Colonic mucosa (tissue), 4 donors: ENCODE measurements at regions not wholly inside any gene's neighbourhood (a gene's known extent, or its start where the extent isn't known, plus 50 kb on each side); places are given as distances from the start of the nearest gene placed in this dataset.

Source experiments
- DNase-seq: peaks from one replicate; pipeline ENCODE4 v3.0.0-alpha.2; 2020
- H3K27ac ChIP-seq: fragments of 200-600 bp; one replicate; pipeline ENCODE4 v1.8.0; 2021
- H3K27me3 ChIP-seq: fragments of 200-600 bp; one replicate; pipeline ENCODE4 v1.8.0; 2021
- H3K36me3 ChIP-seq: fragments of 200-600 bp; one replicate; pipeline ENCODE4 v1.8.0; 2021
- H3K4me1 ChIP-seq: fragments of 200-600 bp; one replicate; pipeline ENCODE4 v1.8.0; 2021; ENCODE audit warnings: mild to moderate bottlenecking
- H3K4me3 ChIP-seq: fragments of 200-600 bp; one replicate; pipeline ENCODE4 v1.8.0; 2021
- H3K9ac ChIP-seq, 2 donors: one replicate each; pipeline ENCODE4 v1.7.0; 2013; ENCODE audit warnings: control low read depth in 2 of 2, low read depth in 2 of 2, low read length in 2 of 2
- H3K9me3 ChIP-seq: fragments of 200-600 bp; one replicate; pipeline ENCODE4 v1.8.0; 2021
- CTCF ChIP-seq: fragments of 200-600 bp; IDR thresholded peaks from one replicate; pipeline ENCODE4 v1.8.0; 2022; ENCODE audit warnings: antibody characterized with exemption, mild to moderate bottlenecking
- intact Hi-C: fragments of 100-400 bp; cut with DNase I; formaldehyde crosslinking; loops from one replicate; pipeline ENCODE4 v1.14.1; 2022
- donor health status: healthy.
- donor health status: DM: no; HTN: no; CAD: no.
- donor health status: DM: no; HTN: no; CAD: no.

DNA sequence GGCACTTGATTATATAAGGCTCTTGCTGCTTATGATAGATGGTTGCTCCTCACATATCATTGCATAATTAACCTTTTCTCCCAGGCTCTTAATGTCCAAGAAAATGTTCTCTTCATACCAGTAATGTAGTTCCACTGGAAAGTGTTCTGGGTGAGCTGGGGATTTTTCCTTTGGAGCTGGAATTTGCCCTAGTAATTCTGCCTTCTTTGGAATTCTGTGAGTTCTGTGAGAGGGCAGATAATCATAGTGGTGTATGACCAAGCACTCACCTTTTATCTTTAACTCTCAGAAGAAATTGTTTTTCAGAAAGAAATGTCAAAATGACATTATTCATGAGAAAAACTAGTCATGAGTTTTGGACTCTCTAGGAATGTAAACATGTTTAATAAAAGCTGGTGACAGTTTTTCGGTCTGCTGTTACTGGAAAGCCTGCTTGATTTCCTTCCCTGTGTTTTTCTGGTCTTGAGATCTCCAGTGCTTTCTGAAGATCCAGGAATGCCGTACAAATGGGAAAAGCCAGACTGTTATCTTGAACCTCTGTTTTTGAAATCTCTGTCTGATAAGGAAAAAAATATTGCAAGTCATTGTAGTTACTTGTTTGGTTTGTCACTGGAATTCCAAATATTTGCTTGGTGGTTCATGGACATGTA lies 148.3 kb upstream of the PRPS1L1 start:
- no peaks in the 10 kb centered on the region for H3K27me3 ChIP-seq
- H3K9ac ChIP-seq = no peak overlapping the region
- no peaks in the 10 kb centered on the region for H3K9me3 ChIP-seq
- intact Hi-C loops = no loop called here
- no peak overlapping the region for H3K4me3 ChIP-seq
- no peak for TF ChIP-seq CTCF
- no peak for DNase-seq
- no peak overlapping the region for H3K27ac ChIP-seq
- no peaks in the 10 kb centered on the region for H3K36me3 ChIP-seq
- no peaks in the 10 kb centered on the region for H3K4me1 ChIP-seq

DNA sequence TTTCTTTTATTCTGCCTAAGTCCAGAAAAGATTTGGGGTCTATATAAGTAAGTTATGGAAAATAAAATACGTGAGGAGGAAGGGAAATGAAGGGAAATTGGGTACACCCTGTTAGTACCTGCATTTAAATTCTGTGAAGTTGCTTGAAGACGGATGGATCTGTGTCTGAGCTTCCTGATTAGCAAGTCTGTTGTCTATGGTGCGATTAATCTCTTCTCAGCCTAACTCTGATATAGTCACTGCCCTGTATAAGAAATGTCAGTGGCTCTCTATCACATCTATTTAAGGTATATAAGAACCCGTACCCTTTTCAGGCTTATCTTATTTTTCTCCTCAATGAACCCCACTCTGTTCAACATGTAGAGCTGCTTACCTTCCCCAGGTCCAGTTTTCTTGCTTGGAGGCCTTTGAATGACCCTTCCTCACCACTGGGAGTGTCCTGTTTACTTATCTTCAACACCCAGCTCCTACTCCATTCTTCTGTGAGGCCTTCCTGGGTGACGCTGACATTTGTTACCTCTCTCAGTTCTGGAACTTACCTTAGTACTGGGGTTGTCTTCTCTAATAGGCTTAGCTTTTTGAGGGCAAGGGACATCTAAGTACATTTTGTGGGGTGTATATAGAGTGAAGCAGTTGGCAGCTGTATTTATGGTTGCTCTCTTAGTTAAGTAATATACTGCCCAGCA lies 149.6 kb upstream of the PRPS1L1 start:
- Histone ChIP-seq H3K4me1 (no peaks in the 10 kb centered on the region), H3K27me3 (no peaks in the 10 kb centered on the region), H3K36me3 (no peaks in the 10 kb centered on the region), H3K27ac (no peak overlapping the region), H3K9me3 (no peaks in the 10 kb centered on the region), H3K9ac (no peak overlapping the region), H3K4me3 (no peak overlapping the region)
- intact Hi-C loops = no loop called here
- no peak for DNase-seq
- TF ChIP-seq CTCF = no peak

DNA sequence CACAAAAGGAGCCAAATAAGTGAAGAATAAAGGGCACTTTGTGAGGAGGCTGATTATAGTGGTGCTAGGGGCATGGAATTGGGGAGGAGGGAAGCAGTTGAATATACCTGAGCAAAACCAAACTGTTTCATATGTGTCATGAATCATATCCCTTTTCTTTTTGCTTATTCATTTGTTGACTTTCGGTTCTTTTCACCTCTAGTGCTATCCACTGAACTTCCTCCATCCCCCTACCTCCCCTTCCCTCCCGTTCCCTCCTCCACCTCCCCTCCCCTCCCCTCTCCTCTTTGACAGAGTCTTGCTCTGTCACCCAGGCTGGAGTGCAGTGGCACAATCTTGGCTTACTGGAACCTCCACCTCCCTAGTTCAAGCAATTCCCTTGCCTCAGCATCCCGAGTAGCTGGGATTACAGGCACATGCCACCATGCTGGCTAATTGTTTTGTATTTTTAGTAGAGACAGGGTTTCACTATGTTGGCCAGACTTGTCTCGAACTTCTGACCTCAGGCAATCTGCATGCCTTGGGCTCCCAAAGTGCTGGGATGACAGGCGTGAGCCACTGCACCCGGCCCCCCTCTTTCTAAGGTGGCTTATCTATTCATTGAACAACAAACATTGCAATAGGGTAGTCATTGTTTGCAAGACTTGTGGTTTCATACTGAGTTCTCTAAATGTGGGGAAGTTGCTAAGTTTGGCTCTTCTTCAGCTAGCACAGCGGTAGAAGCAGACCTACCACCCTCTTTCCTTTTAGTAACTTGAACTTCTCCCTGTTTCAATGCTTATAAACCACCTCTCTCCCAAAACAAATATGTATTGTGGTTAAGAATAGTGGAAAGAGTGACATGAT lies 150.4 kb upstream of the PRPS1L1 start:
- Histone ChIP-seq H3K36me3 (no peaks in the 10 kb centered on the region), H3K9ac (no peak overlapping the region), H3K27me3 (no peaks in the 10 kb centered on the region), H3K4me3 (no peak overlapping the region), H3K9me3 (no peaks in the 10 kb centered on the region), H3K4me1 (no peaks in the 10 kb centered on the region), H3K27ac (no peak overlapping the region)
- DNase-seq = no peak
- no peak for TF ChIP-seq CTCF
- intact Hi-C loops = no loop called here

DNA sequence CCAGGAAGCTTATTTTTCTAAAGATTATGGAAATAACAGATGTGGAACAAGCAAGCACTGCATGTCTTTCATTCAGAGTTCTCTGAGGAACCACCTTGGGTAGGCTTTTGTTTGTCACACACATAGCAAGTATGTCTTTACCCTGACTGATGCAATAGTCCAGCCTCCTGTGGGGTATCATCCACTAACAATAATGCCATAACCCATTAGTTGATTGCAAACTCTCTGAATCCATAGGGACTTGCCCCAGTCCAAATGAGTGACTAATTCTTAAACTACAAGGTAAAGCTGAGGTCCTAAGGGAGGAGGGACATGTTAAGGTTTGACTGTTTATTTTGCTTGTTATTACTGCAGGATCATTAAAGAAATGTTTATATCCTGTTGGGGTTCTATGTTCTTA lies 151.4 kb upstream of the PRPS1L1 start:
- no peak overlapping the region for H3K4me3 ChIP-seq
- no peaks in the 10 kb centered on the region for H3K4me1 ChIP-seq
- H3K36me3 ChIP-seq = no peaks in the 10 kb centered on the region
- DNase-seq = no peak
- intact Hi-C loops = no loop called here
- no peak for TF ChIP-seq CTCF
- H3K9me3 ChIP-seq = no peaks in the 10 kb centered on the region
- no peak overlapping the region for H3K9ac ChIP-seq
- H3K27me3 ChIP-seq = no peaks in the 10 kb centered on the region
- no peak overlapping the region for H3K27ac ChIP-seq

DNA sequence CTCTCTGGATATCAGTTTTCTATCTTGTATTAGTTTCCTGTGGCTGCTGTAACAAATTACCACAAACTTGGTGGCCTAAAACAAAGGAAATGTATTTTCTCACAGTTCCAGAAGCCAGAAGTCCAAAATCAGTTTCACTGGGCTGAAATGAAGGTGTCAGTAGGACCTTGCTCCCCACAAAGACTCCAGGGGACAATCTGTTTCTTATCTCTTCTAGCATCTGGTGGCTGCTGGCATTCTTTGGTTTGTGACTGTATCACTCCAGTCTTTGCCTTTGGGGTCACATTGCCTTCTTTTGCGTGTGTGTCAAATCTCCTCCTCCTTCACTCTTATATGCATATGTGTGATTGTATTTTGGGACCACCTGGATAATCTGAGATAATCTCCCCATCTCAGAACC lies 153.0 kb upstream of the PRPS1L1 start:
- Histone ChIP-seq H3K36me3 (no peaks in the 10 kb centered on the region), H3K9me3 (no peaks in the 10 kb centered on the region), H3K27ac (no peak overlapping the region), H3K4me1 (no peaks in the 10 kb centered on the region), H3K27me3 (no peaks in the 10 kb centered on the region), H3K4me3 (no peak overlapping the region), H3K9ac (no peak overlapping the region)
- DNase-seq = no peak
- intact Hi-C loops = no loop called here
- TF ChIP-seq CTCF = no peak
